K562 (cell line): ENCODE measurements at regions not wholly inside any gene's neighbourhood (a gene's known extent, or its start where the extent isn't known, plus 50 kb on each side); places are given as distances from the start of the nearest gene placed in this dataset.

Experiments
- ATF7 ChIP-seq: fragments of 450-650 bp; IDR thresholded peaks from 2 replicates; pipeline ENCODE4 v1.7.1; 2014; ENCODE audit warnings: mild to moderate bottlenecking, moderate library complexity
- CUX1 ChIP-seq: fragments of 200-800 bp; sonication (Bioruptor generic); IDR thresholded peaks from 2 replicates; pipeline ENCODE4 v1.6.1; 2016; ENCODE audit warnings: missing genetic modification characterization, missing compliant biosample characterization
- ESRRA ChIP-seq: fragments of 450-650 bp; IDR thresholded peaks from 2 replicates; pipeline ENCODE4 v1.6.1; 2014; ENCODE audit warnings: low read depth, mild to moderate bottlenecking, moderate library complexity, borderline replicate concordance
- GABPB1 ChIP-seq: sonication (generic); formaldehyde crosslinking; IDR thresholded peaks from 2 replicates; pipeline ENCODE4 v1.8.0; 2022; ENCODE audit warnings: mild to moderate bottlenecking, missing genetic modification reagents
- MLLT1 ChIP-seq, 2 experiments: fragments of 450-650 bp; IDR thresholded peaks; 2 replicates each; pipeline ENCODE4 v1.6.1; 2016
- NR2C2 ChIP-seq, 2 experiments: fragments of 200-800 bp in 1 of 2; sonication (Bioruptor generic) in 1 of 2; sonication (generic) in 1 of 2; formaldehyde crosslinking in 1 of 2; IDR thresholded peaks; 2 replicates each; pipeline versions ENCODE4 v1.6.1 to v1.8.0; 2016 to 2022; ENCODE audit warnings: mild to moderate bottlenecking in 1 of 2, missing compliant biosample characterization in 1 of 2, missing genetic modification characterization in 1 of 2, missing genetic modification reagents in 1 of 2
- RBBP5 ChIP-seq: fragments of 200-600 bp; sonication (generic); IDR thresholded peaks from 2 replicates; pipeline ENCODE4 v1.6.1; 2012; ENCODE audit warnings: borderline replicate concordance, mild to moderate bottlenecking, low read length, control low read depth, inconsistent platforms; ENCODE audit not compliant: insufficient read depth, poor library complexity, severe bottlenecking
- SMAD3 ChIP-seq: fragments of 450-650 bp; formaldehyde crosslinking; conservative IDR thresholded peaks from 2 replicates; pipeline ENCODE4 v1.4.0; 2020; ENCODE audit warnings: mild to moderate bottlenecking
- ZNF354B ChIP-seq: fragments of 250-450 bp; sonication (Bioruptor Pico); IDR thresholded peaks from 2 replicates; pipeline ENCODE4 v1.4.0; 2020

DNA sequence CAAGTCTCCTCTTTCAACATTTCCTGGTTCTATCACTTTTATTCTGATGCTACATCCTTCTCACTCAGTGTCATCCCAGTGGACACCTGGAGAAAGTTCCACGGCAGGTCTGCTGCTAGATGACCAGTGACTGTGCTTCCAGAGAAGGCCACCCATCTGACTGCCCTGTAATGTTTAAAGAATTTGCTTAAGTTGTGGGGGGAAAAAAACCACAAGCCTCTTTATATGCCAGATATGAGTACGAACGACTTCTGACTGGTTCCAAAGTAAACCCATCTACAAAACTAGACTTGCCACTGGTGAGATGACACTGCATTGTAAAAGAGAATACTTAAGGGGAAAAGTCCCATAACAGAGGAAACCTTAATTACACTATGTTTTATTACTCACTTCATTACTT lies 69.6 kb upstream of the VWC2 start:
- no peak for TF ChIP-seq ZNF354B
- no peak for TF ChIP-seq MLLT1 (IDR thresholded peaks at IDR 0.05)
- TF ChIP-seq NR2C2 (CRISPR knock-in tag; IDR thresholded peaks at IDR 0.05) = no peak
- TF ChIP-seq NR2C2 (tag; IDR thresholded peaks at IDR 0.05) = no peak
- no peak for TF ChIP-seq CUX1 (CRISPR knock-in tag)
- TF ChIP-seq RBBP5 = no peak
- TF ChIP-seq GABPB1 (CRISPR knock-in tag) = no peak
- no peak for TF ChIP-seq ESRRA
- TF ChIP-seq ATF7 = no peak
- no peak for TF ChIP-seq SMAD3 (CRISPR knock-in tag)
